IMR-90 (cell line): ENCODE measurements at regions not wholly inside any gene's neighbourhood (a gene's known extent, or its start where the extent isn't known, plus 50 kb on each side); places are given as distances from the start of the nearest gene placed in this dataset.

Source experiments
- ATAC-seq: fragments of 200-7000 bp; cut with Tn5 transposase; 2 replicates; pipeline ENCODE4 v1.9.1; 2020; ENCODE audit warnings: low read depth, mild to moderate bottlenecking, moderate library complexity
- BruUV-seq: library from RNA; stranded (reverse); fragments of 400-500 nt; replicated peaks from 2 replicates; lab custom pipeline; 2021; lab: Mats Ljungman, UMichigan
- CTCF ChIA-PET: fragments of 300-600 bp; formaldehyde crosslinking; extraction: SDS; loops from one replicate; lab custom pipeline; 2021; ENCODE audit warnings: antibody characterized with exemption; lab: Yijun Ruan, JAX
- POLR2A ChIA-PET: fragments of 300-600 bp; sonication (Branson Sonifier 250); formaldehyde crosslinking; loops from one replicate; lab custom pipeline; 2022; ENCODE audit warnings: antibody characterized with exemption; ENCODE audit not compliant: unreplicated experiment; lab: Charles Lee
- DNase-seq: peaks from one replicate; pipeline ENCODE4 v3.0.0; 2013
- H2AFZ ChIP-seq: replicated peaks from 2 replicates; pipeline ENCODE3; 2013; ENCODE audit warnings: low read length, mild to moderate bottlenecking; ENCODE audit not compliant: poor library complexity
- H2AK5ac ChIP-seq: 2 replicates; pipeline ENCODE4 v1.6.1; 2013; ENCODE audit warnings: low read depth, low read length, inconsistent platforms
- H2AK9ac ChIP-seq: replicated peaks from 2 replicates; pipeline ENCODE3; 2013; ENCODE audit warnings: mild to moderate bottlenecking, low read depth, low read length, moderate library complexity; ENCODE audit not compliant: poor library complexity
- H2BK120ac ChIP-seq: 2 replicates; pipeline ENCODE4 v1.6.1; 2013; ENCODE audit warnings: low read depth, low read length, inconsistent platforms
- H2BK15ac ChIP-seq: 3 replicates; pipeline ENCODE4 v1.6.1; 2013; ENCODE audit warnings: low read depth, low read length, inconsistent platforms
- H2BK20ac ChIP-seq: 2 replicates; pipeline ENCODE4 v1.6.1; 2013; ENCODE audit warnings: low read depth, mild to moderate bottlenecking, inconsistent platforms, low read length, moderate library complexity
- H2BK5ac ChIP-seq: 2 replicates; pipeline ENCODE4 v1.6.1; 2013; ENCODE audit warnings: mild to moderate bottlenecking, low read depth, low read length, inconsistent platforms; ENCODE audit not compliant: poor library complexity, severe bottlenecking
- H3K14ac ChIP-seq: replicated peaks from 2 replicates; pipeline ENCODE4 v1.6.1; 2013; ENCODE audit warnings: low read depth, low read length, inconsistent platforms
- H3K18ac ChIP-seq: 2 replicates; pipeline ENCODE4 v1.6.1; 2013; ENCODE audit warnings: low read depth, low read length, control low read depth
- H3K23ac ChIP-seq: 2 replicates; pipeline ENCODE4 v1.6.1; 2013; ENCODE audit warnings: low read depth, low read length, inconsistent platforms
- H3K27ac ChIP-seq: 2 replicates; pipeline ENCODE4 v1.5.1; 2013; ENCODE audit warnings: mild to moderate bottlenecking, control low read depth, low read length; ENCODE audit not compliant: insufficient read depth
- H3K27me3 ChIP-seq: 2 replicates; pipeline ENCODE4 v1.6.1; 2013; ENCODE audit warnings: low read length; ENCODE audit not compliant: control insufficient read depth, insufficient read depth
- H3K36me3 ChIP-seq: 2 replicates; pipeline ENCODE4 v1.6.1; 2013; ENCODE audit warnings: low read length, mixed read lengths; ENCODE audit not compliant: control insufficient read depth, insufficient read depth
- H3K4ac ChIP-seq: 2 replicates; pipeline ENCODE4 v1.6.1; 2013; ENCODE audit warnings: low read depth, low read length, inconsistent platforms
- H3K4me1 ChIP-seq: 2 replicates; pipeline ENCODE4 v1.6.1; 2013; ENCODE audit warnings: low read length, mixed read lengths; ENCODE audit not compliant: control insufficient read depth, insufficient read depth
- H3K4me2 ChIP-seq: 2 replicates; pipeline ENCODE4 v1.6.1; 2013; ENCODE audit warnings: low read depth, mild to moderate bottlenecking, control low read depth, low read length, moderate library complexity
- H3K4me3 ChIP-seq: 2 replicates; pipeline ENCODE4 v1.5.1; 2013; ENCODE audit warnings: low read depth, mild to moderate bottlenecking, control low read depth, low read length, moderate library complexity; ENCODE audit not compliant: insufficient read depth
- H3K56ac ChIP-seq: 2 replicates; pipeline ENCODE4 v1.6.1; 2013; ENCODE audit warnings: low read length, inconsistent platforms; ENCODE audit not compliant: insufficient read depth; ENCODE audit errors: extremely low read depth
- H3K79me1 ChIP-seq, 2 experiments: 2 replicates each; pipeline ENCODE4 v1.6.1; 2013; ENCODE audit warnings: low read length in 2 of 2, inconsistent platforms in 1 of 2, low read depth in 1 of 2
- H3K9ac ChIP-seq: 2 replicates; pipeline ENCODE4 v1.6.1; 2013; ENCODE audit warnings: low read depth, low read length, control low read depth
- H3K9me1 ChIP-seq: 2 replicates; pipeline ENCODE4 v1.6.1; 2013; ENCODE audit warnings: low read length, inconsistent platforms; ENCODE audit not compliant: insufficient read depth
- H3K9me3 ChIP-seq: 2 replicates; pipeline ENCODE4 v1.6.1; 2013; ENCODE audit warnings: low read length; ENCODE audit not compliant: control insufficient read depth, insufficient read depth
- H4K20me1 ChIP-seq: 2 replicates; pipeline ENCODE4 v1.6.1; 2013; ENCODE audit warnings: low read length, inconsistent platforms; ENCODE audit not compliant: insufficient read depth
- H4K5ac ChIP-seq: 2 replicates; pipeline ENCODE4 v1.6.1; 2013; ENCODE audit warnings: mild to moderate bottlenecking, low read depth, low read length, control low read depth
- H4K8ac ChIP-seq, 2 experiments: 2 replicates each; pipeline ENCODE4 v1.6.1; 2013; ENCODE audit warnings: low read depth in 2 of 2, low read length in 2 of 2, control low read depth in 1 of 2, inconsistent platforms in 1 of 2
- H4K91ac ChIP-seq: 2 replicates; pipeline ENCODE4 v1.6.1; 2013; ENCODE audit warnings: low read depth, low read length, inconsistent platforms; ENCODE audit not compliant: insufficient read depth
- BHLHE40 ChIP-seq: fragments of 150-350 bp; IDR thresholded peaks from 2 replicates; pipeline ENCODE4 v1.6.1; 2016; ENCODE audit warnings: mild to moderate bottlenecking, low read depth, low read length
- CEBPB ChIP-seq: IDR thresholded peaks from 2 replicates; pipeline ENCODE4 v1.6.1; 2012; ENCODE audit warnings: low read depth, low read length, improper control_type of control experiment
- CHD1 ChIP-seq: IDR thresholded peaks from 2 replicates; pipeline ENCODE4 v1.6.1; 2012; ENCODE audit warnings: low read depth, low read length, improper control_type of control experiment
- CTCF ChIP-seq: conservative IDR thresholded peaks from 2 replicates; pipeline ENCODE4 v1.5.1; 2012; ENCODE audit warnings: mild to moderate bottlenecking, low read depth, low read length, improper control_type of control experiment
- ELK1 ChIP-seq: fragments of 150-350 bp; IDR thresholded peaks from 2 replicates; pipeline ENCODE4 v1.6.1; 2016; ENCODE audit warnings: low read depth, mild to moderate bottlenecking, low read length, moderate library complexity, borderline replicate concordance
- FOS ChIP-seq: fragments of 150-350 bp; IDR thresholded peaks from 2 replicates; pipeline ENCODE4 v1.6.1; 2016; ENCODE audit warnings: low read depth, low read length
- MAFK ChIP-seq: IDR thresholded peaks from 2 replicates; pipeline ENCODE4 v1.6.1; 2012; ENCODE audit warnings: low read depth, low read length, improper control_type of control experiment
- MXI1 ChIP-seq: IDR thresholded peaks from 2 replicates; pipeline ENCODE4 v1.6.1; 2012; ENCODE audit warnings: low read depth, mild to moderate bottlenecking, low read length, moderate library complexity, borderline replicate concordance
- RAD21 ChIP-seq: IDR thresholded peaks from 2 replicates; pipeline ENCODE4 v1.6.1; 2012; ENCODE audit warnings: low read length, improper control_type of control experiment
- RCOR1 ChIP-seq: IDR thresholded peaks from 2 replicates; pipeline ENCODE4 v1.6.1; 2012; ENCODE audit warnings: mild to moderate bottlenecking, low read length, improper control_type of control experiment; ENCODE audit not compliant: insufficient replicate concordance
- SMC3 ChIP-seq: fragments of 150-350 bp; IDR thresholded peaks from 2 replicates; pipeline ENCODE4 v1.6.1; 2016; ENCODE audit warnings: low read depth, mild to moderate bottlenecking, antibody characterized with exemption, low read length, moderate library complexity
- USF2 ChIP-seq: fragments of 150-350 bp; IDR thresholded peaks from 2 replicates; pipeline ENCODE4 v1.6.1; 2017; ENCODE audit warnings: mild to moderate bottlenecking, antibody characterized with exemption, low read length, low read depth
- WGBS, 2 experiments: methylation state at CpG; one replicate each; pipeline versions ENCODE4 v1.1.5 to v1.1.7; 2013; ENCODE audit warnings: missing lambda C conversion rate in 2 of 2; ENCODE audit not compliant: insufficient read length in 1 of 2; ENCODE audit errors: extremely low coverage in 2 of 2; 5-methylcytosine and 5-hydroxymethylcytosine counted together
- dilution Hi-C: fragments of 300-500 bp; cut with HindIII; formaldehyde crosslinking; loops from one replicate; pipeline ENCODE4 v1.14.3; 2018; ENCODE audit warnings: low sequenced_read_pairs; ENCODE audit not compliant: unreplicated experiment
- in situ Hi-C: fragments of 300-500 bp; cut with MboI; formaldehyde crosslinking; loops from 3 replicates; pipeline ENCODE4 v1.14.3; 2019; ENCODE audit warnings: low sequenced_read_pairs, inconsistent platforms, mixed read lengths
- intact Hi-C: fragments of 100-400 bp; cut with micrococcal nuclease; formaldehyde crosslinking; loops from 2 replicates; pipeline ENCODE4 v1.10.0; 2022

GRCh38 chr5:6311568-6312501 lies 66.5 kb downstream of the MED10 start (continued):
- TF ChIP-seq BHLHE40, result no peak

GRCh38 chr5:6309949-6310348 lies 68.4 kb downstream of the MED10 start:
- no peak for DNase-seq
- no CpG with 5 or more reads among the region's 2 CpGs for WGBS, 2 experiments
- no peak overlapping the region for H4K91ac ChIP-seq
- no peaks in the 10 kb centered on the region for H3K9me1 ChIP-seq
- no peak overlapping the region for H3K56ac ChIP-seq
- no peak overlapping the region for H3K4me3 ChIP-seq
- no peak overlapping the region for H3K4me2 ChIP-seq
- dilution Hi-C loops (no loop called here), in situ Hi-C loops (no loop called here), intact Hi-C loops (no loop called here)
- no peak overlapping the region for H2BK5ac ChIP-seq
- H3K23ac ChIP-seq, result no peak overlapping the region
- no peak overlapping the region for H2AK5ac ChIP-seq
- no peaks in the 10 kb centered on the region for H3K4me1 ChIP-seq
- POLR2A ChIA-PET, result no interaction called here
- H3K9me3 ChIP-seq, result peaks cover 5% of the 10 kb centered on the region; the same call in 1 of the 2 replicates
- no peak overlapping the region for H3K9ac ChIP-seq
- CTCF ChIA-PET, result no interaction called here
- H2AK9ac ChIP-seq, result no peak overlapping the region
- no peak overlapping the region for H3K4ac ChIP-seq
- no peaks in the 10 kb centered on the region for H4K20me1 ChIP-seq
- H3K14ac ChIP-seq, result no peak overlapping the region
- H3K79me1 ChIP-seq, result no peaks in the 10 kb centered on the region
- H3K36me3 ChIP-seq, result no peaks in the 10 kb centered on the region
- no peak overlapping the region for H3K27ac ChIP-seq
- no peak for ATAC-seq
- no peak overlapping the region for H2BK20ac ChIP-seq
- no peak overlapping the region for H2BK120ac ChIP-seq
- BruUV-seq, result no TSS peak
- H3K27me3 ChIP-seq, result no peaks in the 10 kb centered on the region
- no peak overlapping the region for H4K5ac ChIP-seq
- H2BK15ac ChIP-seq, result no peak overlapping the region
- no peak overlapping the region for H2AFZ ChIP-seq
- no peak overlapping the region for H3K18ac ChIP-seq
- H4K8ac ChIP-seq, result no peak overlapping the region
- TF ChIP-seq SMC3 (no peak), CEBPB (no peak), RAD21 (no peak), USF2 (no peak), MXI1 (no peak), CTCF (no peak), MAFK (no peak), ELK1 (no peak), CHD1 (no peak), RCOR1 (no peak), FOS (no peak), BHLHE40 (no peak)
